Mucosa of stomach (tissue), 1 donor: ENCODE measurements at regions not wholly inside any gene's neighbourhood (a gene's known extent, or its start where the extent isn't known, plus 50 kb on each side); places are given as distances from the start of the nearest gene placed in this dataset.
A peak's percentile ranks its signal among the peaks of the same experiment; 100 is the strongest.

Source experiments
- H3K27me3 ChIP-seq: one replicate; pipeline ENCODE4 v1.7.0; 2013; ENCODE audit warnings: mild to moderate bottlenecking, low read length; ENCODE audit not compliant: control insufficient read depth, insufficient read depth
- H3K36me3 ChIP-seq: one replicate; pipeline ENCODE4 v1.7.0; 2013; ENCODE audit warnings: low read length; ENCODE audit not compliant: control insufficient read depth, insufficient read depth
- H3K4me1 ChIP-seq: one replicate; pipeline ENCODE4 v1.7.0; 2013; ENCODE audit warnings: mild to moderate bottlenecking, low read length; ENCODE audit not compliant: control insufficient read depth, insufficient read depth
- H3K4me3 ChIP-seq: one replicate; pipeline ENCODE4 v1.7.0; 2013; ENCODE audit warnings: low read length
- H3K9ac ChIP-seq: one replicate; pipeline ENCODE4 v1.7.0; 2013; ENCODE audit warnings: mild to moderate bottlenecking, low read length, moderate library complexity
- H3K9me3 ChIP-seq: one replicate; pipeline ENCODE4 v1.7.0; 2013; ENCODE audit warnings: mild to moderate bottlenecking, low read length, moderate library complexity; ENCODE audit not compliant: control insufficient read depth
- donor health status: Pancreatic carcinoma.

- no peak overlapping the region for H3K9ac ChIP-seq
- H3K9me3 ChIP-seq = no peaks in the 10 kb centered on the region
- H3K4me1 ChIP-seq = peaks cover 7% of the 10 kb centered on the region
- H3K36me3 ChIP-seq = no peaks in the 10 kb centered on the region
- no peaks in the 10 kb centered on the region for H3K27me3 ChIP-seq
- no peak overlapping the region for H3K4me3 ChIP-seq
Measured at GRCh38 chr7:130936202-130936931, 202.4 kb upstream of the KLF14 start.

- Histone ChIP-seq H3K9me3 (no peaks in the 10 kb centered on the region), H3K4me3 (no peak overlapping the region), H3K36me3 (no peaks in the 10 kb centered on the region), H3K27me3 (no peaks in the 10 kb centered on the region), H3K9ac (no peak overlapping the region), H3K4me1 (peaks cover 7% of the 10 kb centered on the region)
Measured at GRCh38 chr7:130937016-130937415, 203.0 kb upstream of the KLF14 start.

- no peaks in the 10 kb centered on the region for H3K36me3 ChIP-seq
- peaks cover 14% of the 10 kb centered on the region for H3K4me1 ChIP-seq
- H3K9ac ChIP-seq = no peak overlapping the region
- no peaks in the 10 kb centered on the region for H3K27me3 ChIP-seq
- no peaks in the 10 kb centered on the region for H3K9me3 ChIP-seq
- H3K4me3 ChIP-seq = no peak overlapping the region
Measured at GRCh38 chr7:130937830-130938229, 203.8 kb upstream of the KLF14 start.

GRCh38 chr7:130938661-130939060, 204.7 kb upstream of the KLF14 start:
- Histone ChIP-seq H3K9me3 (no peaks in the 10 kb centered on the region), H3K27me3 (no peaks in the 10 kb centered on the region), H3K4me1 (peaks cover 16% of the 10 kb centered on the region), H3K9ac (peak overlapping the region; percentile 0), H3K36me3 (no peaks in the 10 kb centered on the region), H3K4me3 (no peak overlapping the region)

DNA sequence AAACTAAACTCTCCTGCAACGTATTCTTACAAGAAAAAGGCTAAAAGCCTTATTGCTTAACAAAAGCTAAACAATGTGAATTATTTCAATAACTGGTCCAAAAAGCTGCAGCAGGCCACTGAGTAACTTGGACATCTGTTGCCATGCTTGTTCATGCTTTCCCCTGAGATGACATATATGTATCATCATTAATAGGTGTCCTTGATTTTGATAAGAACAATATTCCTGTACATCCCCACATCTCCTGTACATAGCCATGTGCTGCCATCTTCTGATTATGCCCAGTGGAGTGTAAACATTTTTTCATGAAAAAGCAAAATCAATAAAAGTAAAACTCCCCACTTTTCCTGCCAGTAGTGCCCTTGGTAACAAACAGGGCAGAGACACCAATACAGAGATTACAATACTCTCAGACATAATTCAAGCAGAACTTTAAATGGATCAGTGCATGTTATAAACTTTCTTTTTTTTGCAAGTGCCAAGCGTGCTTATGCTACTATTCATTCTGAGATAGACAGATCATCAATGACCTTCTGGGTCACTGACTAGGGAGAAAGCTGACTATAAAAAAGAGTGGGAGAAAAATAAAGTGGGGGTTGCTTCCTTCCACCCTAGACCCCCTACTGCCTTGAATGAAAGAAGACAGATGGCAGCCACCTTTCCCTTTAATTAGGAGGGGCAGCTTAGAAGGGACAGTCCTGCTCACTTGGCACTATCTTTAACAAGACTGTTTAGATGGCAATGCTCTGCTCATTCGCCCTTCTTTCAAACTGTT, 205.5 kb upstream of the KLF14 start:
- H3K36me3 ChIP-seq = no peaks in the 10 kb centered on the region
- peaks cover 16% of the 10 kb centered on the region for H3K4me1 ChIP-seq
- H3K4me3 ChIP-seq = no peak overlapping the region
- H3K27me3 ChIP-seq = no peaks in the 10 kb centered on the region
- no peaks in the 10 kb centered on the region for H3K9me3 ChIP-seq
- H3K9ac ChIP-seq = peak overlapping the region; percentile 81

GRCh38 chr7:130940326-130940725, 206.3 kb upstream of the KLF14 start:
- peaks cover 16% of the 10 kb centered on the region for H3K4me1 ChIP-seq
- no peaks in the 10 kb centered on the region for H3K9me3 ChIP-seq
- H3K4me3 ChIP-seq = peak overlapping the region; percentile 58
- H3K27me3 ChIP-seq = no peaks in the 10 kb centered on the region
- peak overlapping the region; percentile 81 for H3K9ac ChIP-seq
- no peaks in the 10 kb centered on the region for H3K36me3 ChIP-seq

DNA sequence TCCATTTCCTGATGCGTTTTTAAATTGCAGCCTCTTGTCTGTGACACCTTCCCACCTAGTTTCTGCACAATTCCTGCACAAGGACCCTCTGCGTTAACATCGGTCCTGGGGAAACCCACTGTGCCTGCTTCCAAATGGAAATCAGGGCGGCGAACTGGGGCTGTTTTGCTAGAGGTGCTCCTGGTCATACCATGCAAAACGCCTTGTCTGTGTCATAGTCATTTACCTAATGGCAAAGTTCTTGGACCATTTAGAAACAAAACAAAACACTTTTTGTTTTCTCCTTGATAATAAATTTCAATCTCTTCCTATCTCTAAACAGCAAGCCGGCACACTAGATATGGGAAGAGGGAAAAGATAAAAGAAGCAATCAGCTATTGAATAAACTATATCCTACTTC, 206.9 kb upstream of the KLF14 start:
- H3K9me3 ChIP-seq = no peaks in the 10 kb centered on the region
- no peaks in the 10 kb centered on the region for H3K27me3 ChIP-seq
- H3K4me3 ChIP-seq = peak overlapping the region; percentile 58
- peaks cover 12% of the 10 kb centered on the region for H3K4me1 ChIP-seq
- H3K36me3 ChIP-seq = no peaks in the 10 kb centered on the region
- H3K9ac ChIP-seq = peak overlapping the region; percentile 81

GRCh38 chr7:130941322-130942210, 207.6 kb upstream of the KLF14 start:
- Histone ChIP-seq H3K27me3 (no peaks in the 10 kb centered on the region), H3K9ac (peak overlapping the region; percentile 81), H3K9me3 (no peaks in the 10 kb centered on the region), H3K36me3 (no peaks in the 10 kb centered on the region), H3K4me1 (peaks cover 9% of the 10 kb centered on the region), H3K4me3 (peak overlapping the region; percentile 58)

DNA sequence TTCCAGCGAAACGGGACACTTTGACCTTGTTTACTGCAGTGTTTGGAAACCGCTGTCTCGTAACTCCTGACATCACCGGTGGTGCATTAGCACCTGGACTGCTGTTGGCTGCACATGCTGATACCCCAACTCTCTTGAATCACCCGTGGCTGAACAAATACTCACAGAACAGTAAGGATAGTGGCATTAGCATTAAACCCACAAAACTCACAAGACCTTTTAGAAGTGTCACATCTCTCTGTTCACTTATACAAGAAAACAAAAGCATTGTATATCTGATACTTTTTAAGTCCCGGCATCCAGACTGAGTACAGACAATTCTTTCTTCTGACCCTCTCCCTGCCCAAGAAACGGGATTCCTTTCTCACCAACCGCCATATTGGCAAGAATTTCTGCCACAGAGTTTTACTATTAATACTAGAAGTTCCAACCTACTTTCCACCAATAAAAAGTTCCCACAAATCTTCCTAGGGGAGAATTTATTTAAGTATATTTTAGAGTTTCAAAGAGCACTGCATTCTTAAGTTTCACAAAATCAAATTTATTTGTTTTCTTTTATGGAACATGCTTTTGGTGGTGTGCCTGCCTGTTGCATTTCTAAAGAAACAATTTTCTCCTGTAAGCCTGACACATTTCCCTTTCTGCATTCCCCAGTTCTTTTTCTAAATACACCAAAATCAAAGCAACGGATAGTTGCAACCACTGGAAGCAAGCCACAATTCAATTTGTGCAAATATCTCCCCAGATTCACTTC, 208.4 kb upstream of the KLF14 start:
- Histone ChIP-seq H3K9me3 (no peaks in the 10 kb centered on the region), H3K27me3 (no peaks in the 10 kb centered on the region), H3K9ac (peak overlapping the region; percentile 81), H3K4me3 (no peak overlapping the region), H3K36me3 (no peaks in the 10 kb centered on the region), H3K4me1 (peaks cover 9% of the 10 kb centered on the region)

DNA sequence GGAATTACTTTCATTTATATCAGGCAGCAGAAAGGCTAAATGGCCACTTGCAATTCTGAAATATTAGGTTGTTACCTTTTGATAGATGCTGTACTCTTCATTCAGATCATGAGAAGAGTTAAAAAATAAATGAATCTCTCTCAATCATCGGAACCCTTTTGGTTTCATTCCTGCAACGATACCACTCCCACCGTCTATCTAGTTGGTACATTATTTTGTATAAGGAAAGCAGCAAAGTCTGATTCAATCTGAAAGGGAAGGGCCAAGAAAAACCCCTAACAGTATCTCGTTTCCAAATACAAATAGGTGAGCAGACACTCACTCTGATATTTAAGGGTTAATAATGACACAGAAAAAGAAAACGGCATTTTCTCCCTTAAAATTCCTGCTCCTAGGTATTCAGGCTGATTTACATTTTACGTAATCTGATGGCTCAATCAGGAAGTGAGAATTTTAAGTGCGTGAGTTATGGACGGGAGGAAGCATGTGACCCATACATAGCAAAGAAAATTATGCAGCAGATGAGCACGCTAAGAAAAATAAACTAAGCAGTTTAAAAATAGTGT, 209.4 kb upstream of the KLF14 start:
- peak overlapping the region; percentile 11 for H3K4me3 ChIP-seq
- H3K9me3 ChIP-seq = no peaks in the 10 kb centered on the region
- peak overlapping the region; percentile 81 for H3K9ac ChIP-seq
- peaks cover 9% of the 10 kb centered on the region for H3K4me1 ChIP-seq
- no peaks in the 10 kb centered on the region for H3K27me3 ChIP-seq
- no peaks in the 10 kb centered on the region for H3K36me3 ChIP-seq

GRCh38 chr7:130943981-130944380, 210.0 kb upstream of the KLF14 start:
- H3K9ac ChIP-seq = peak overlapping the region; percentile 81

More at GRCh38 chr7:130943981-130944380, 210.0 kb upstream of the KLF14 start:
- no peak overlapping the region for H3K4me3 ChIP-seq
- no peaks in the 10 kb centered on the region for H3K36me3 ChIP-seq
- no peaks in the 10 kb centered on the region for H3K27me3 ChIP-seq
- H3K4me1 ChIP-seq = peaks cover 9% of the 10 kb centered on the region
- H3K9me3 ChIP-seq = no peaks in the 10 kb centered on the region
